Natural killer cell (primary cell): ENCODE measurements at regions not wholly inside any gene's neighbourhood (a gene's known extent, or its start where the extent isn't known, plus 50 kb on each side); places are given as distances from the start of the nearest gene placed in this dataset.

ENCODE experiments used
- ATAC-seq, 3 donors: fragments of 150-1000 bp in 2 of 3; fragments of 200-7000 bp in 1 of 3; cut with Tn5 transposase; 1 replicate in 1 of 3; 2 replicates in 2 of 3; pipeline ENCODE4 v1.10.0; 2021; ENCODE audit warnings: mild to moderate bottlenecking in 2 of 3, moderate library complexity in 2 of 3
- DNase-seq, 2 donors: peaks; one replicate each; pipeline versions ENCODE4 v3.0.0 to v3.0.0-alpha.2; 2013 to 2021; ENCODE audit warnings: mixed read lengths in 1 of 2
- H3K27ac ChIP-seq: one replicate; pipeline ENCODE4 v1.5.1; 2013; ENCODE audit warnings: mild to moderate bottlenecking, low read length
- H3K27me3 ChIP-seq: one replicate; pipeline ENCODE4 v1.6.1; 2013; ENCODE audit warnings: low read length; ENCODE audit not compliant: control insufficient read depth, insufficient read depth
- H3K36me3 ChIP-seq: one replicate; pipeline ENCODE4 v1.6.1; 2013; ENCODE audit warnings: low read length; ENCODE audit not compliant: control insufficient read depth, insufficient read depth
- H3K4me1 ChIP-seq: one replicate; pipeline ENCODE4 v1.6.1; 2013; ENCODE audit warnings: low read length; ENCODE audit not compliant: control insufficient read depth, insufficient read depth
- H3K4me3 ChIP-seq: one replicate; pipeline ENCODE4 v1.5.1; 2013; ENCODE audit warnings: low read length
- H3K9me3 ChIP-seq: one replicate; pipeline ENCODE4 v1.6.1; 2013; ENCODE audit warnings: low read length; ENCODE audit not compliant: control insufficient read depth, insufficient read depth
- H3K27ac Mint-ChIP-seq, 2 donors: one replicate each; pipeline ENCODE4 v1.8.0; 2022; ENCODE audit warnings: mild to moderate bottlenecking in 2 of 2, mixed read lengths in 2 of 2, moderate library complexity in 1 of 2
- H3K27me3 Mint-ChIP-seq, 2 donors: one replicate each; pipeline ENCODE4 v1.8.0; 2022; ENCODE audit warnings: low read depth in 2 of 2, mixed read lengths in 2 of 2
- H3K36me3 Mint-ChIP-seq: one replicate; pipeline ENCODE4 v1.8.0; 2022; ENCODE audit warnings: mixed read lengths
- H3K4me1 Mint-ChIP-seq, 2 donors: one replicate each; pipeline ENCODE4 v1.8.0; 2022; ENCODE audit warnings: mixed read lengths in 2 of 2
- H3K4me3 Mint-ChIP-seq: one replicate; pipeline ENCODE4 v1.8.0; 2022; ENCODE audit warnings: mild to moderate bottlenecking, moderate library complexity, mixed read lengths
- H3K9me3 Mint-ChIP-seq, 2 donors: one replicate each; pipeline ENCODE4 v1.8.0; 2022; ENCODE audit warnings: mixed read lengths in 2 of 2
- WGBS: methylation state at CpG from one replicate; pipeline ENCODE4 v1.1.7; 2013; ENCODE audit warnings: missing lambda C conversion rate; ENCODE audit not compliant: insufficient coverage; 5-methylcytosine and 5-hydroxymethylcytosine counted together
- intact Hi-C: fragments of 100-400 bp; cut with micrococcal nuclease; formaldehyde crosslinking; loops from one replicate; pipeline ENCODE4 v1.14.2; 2022
- TF ChIP-seq, protein P1 (sequence below): fragments of 200-600 bp; IDR thresholded peaks from one replicate; pipeline ENCODE4 v1.8.0; 2022; ENCODE audit warnings: antibody characterized with exemption

- no peak for DNase-seq
- Histone ChIP-seq H3K27ac (no peak overlapping the region), H3K9me3 (no peaks in the 10 kb centered on the region), H3K4me3 (no peak overlapping the region), H3K27me3 (no peaks in the 10 kb centered on the region), H3K36me3 (no peaks in the 10 kb centered on the region), H3K4me1 (no peaks in the 10 kb centered on the region)
- Mint-ChIP-seq H3K27ac (no peak overlapping the region), H3K27me3 (no peaks in the 10 kb centered on the region), H3K4me3 (no peak overlapping the region), H3K36me3 (no peaks in the 10 kb centered on the region), H3K4me1 (no peaks in the 10 kb centered on the region), H3K9me3 (no peaks in the 10 kb centered on the region)
- intact Hi-C loops: no loop called here
- TF ChIP-seq, protein P1, sequence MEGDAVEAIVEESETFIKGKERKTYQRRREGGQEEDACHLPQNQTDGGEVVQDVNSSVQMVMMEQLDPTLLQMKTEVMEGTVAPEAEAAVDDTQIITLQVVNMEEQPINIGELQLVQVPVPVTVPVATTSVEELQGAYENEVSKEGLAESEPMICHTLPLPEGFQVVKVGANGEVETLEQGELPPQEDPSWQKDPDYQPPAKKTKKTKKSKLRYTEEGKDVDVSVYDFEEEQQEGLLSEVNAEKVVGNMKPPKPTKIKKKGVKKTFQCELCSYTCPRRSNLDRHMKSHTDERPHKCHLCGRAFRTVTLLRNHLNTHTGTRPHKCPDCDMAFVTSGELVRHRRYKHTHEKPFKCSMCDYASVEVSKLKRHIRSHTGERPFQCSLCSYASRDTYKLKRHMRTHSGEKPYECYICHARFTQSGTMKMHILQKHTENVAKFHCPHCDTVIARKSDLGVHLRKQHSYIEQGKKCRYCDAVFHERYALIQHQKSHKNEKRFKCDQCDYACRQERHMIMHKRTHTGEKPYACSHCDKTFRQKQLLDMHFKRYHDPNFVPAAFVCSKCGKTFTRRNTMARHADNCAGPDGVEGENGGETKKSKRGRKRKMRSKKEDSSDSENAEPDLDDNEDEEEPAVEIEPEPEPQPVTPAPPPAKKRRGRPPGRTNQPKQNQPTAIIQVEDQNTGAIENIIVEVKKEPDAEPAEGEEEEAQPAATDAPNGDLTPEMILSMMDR: no peak
- ATAC-seq: no peak
- WGBS: 94% methylated on average over 9 of the region's 9 CpGs
These were observed 473.0 kb upstream of the TNP1 start for GRCh38 chr2:217332866-217333265.

DNA sequence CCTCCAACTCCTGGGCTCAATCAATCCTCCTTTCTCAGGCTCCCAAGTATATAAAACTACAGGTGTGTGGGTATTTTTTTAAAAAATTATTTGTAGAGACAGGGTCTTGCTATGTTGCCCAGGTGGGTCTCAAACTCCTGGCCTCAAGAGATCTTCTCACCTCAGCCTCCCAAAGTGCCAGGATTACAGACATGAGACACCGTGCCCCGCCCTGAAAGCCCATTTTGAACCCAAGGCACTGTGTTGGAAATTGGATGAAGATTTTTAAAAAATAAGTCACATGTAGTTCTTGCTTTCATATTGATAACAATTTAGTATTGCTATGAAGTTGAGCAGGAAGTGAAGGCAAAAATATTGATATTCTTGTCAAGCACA, 472.5 kb upstream of the TNP1 start:
- TF ChIP-seq, protein P1: no peak
- no peak overlapping the region for H3K4me3 Mint-ChIP-seq

GRCh38 chr2:217331523-217332416, 471.9 kb upstream of the TNP1 start:
- Histone ChIP-seq H3K4me3 (no peak overlapping the region), H3K36me3 (no peaks in the 10 kb centered on the region), H3K27ac (no peak overlapping the region), H3K27me3 (no peaks in the 10 kb centered on the region), H3K4me1 (no peaks in the 10 kb centered on the region), H3K9me3 (no peaks in the 10 kb centered on the region)
- intact Hi-C loops: no loop called here
- WGBS: 59% methylated on average over 3 of the region's 3 CpGs
- Mint-ChIP-seq H3K9me3 (no peaks in the 10 kb centered on the region), H3K4me1 (no peaks in the 10 kb centered on the region), H3K27me3 (peaks cover 0 to 5% of the 10 kb centered on the region in 2 donors), H3K27ac (no peak overlapping the region), H3K4me3 (no peak overlapping the region), H3K36me3 (no peaks in the 10 kb centered on the region)
- DNase-seq (no peak), ATAC-seq (no peak)
- TF ChIP-seq, protein P1: no peak

More for the DNA sequence above, 472.5 kb upstream of the TNP1 start:
- Mint-ChIP-seq H3K36me3 (no peaks in the 10 kb centered on the region), H3K4me1 (no peaks in the 10 kb centered on the region), H3K9me3 (no peaks in the 10 kb centered on the region), H3K27me3 (peaks cover 0 to 3% of the 10 kb centered on the region in 2 donors), H3K27ac (no peak overlapping the region)
- no peak overlapping the region for H3K4me3 ChIP-seq
- ATAC-seq: no peak
- WGBS: 96% methylated on average over 2 of the region's 2 CpGs
- H3K36me3 ChIP-seq: no peaks in the 10 kb centered on the region
- intact Hi-C loops: no loop called here
- no peaks in the 10 kb centered on the region for H3K27me3 ChIP-seq
- H3K4me1 ChIP-seq: no peaks in the 10 kb centered on the region
- no peak overlapping the region for H3K27ac ChIP-seq
- H3K9me3 ChIP-seq: no peaks in the 10 kb centered on the region
- no peak for DNase-seq

- no peaks in the 10 kb centered on the region for H3K9me3 ChIP-seq
These were observed 470.8 kb upstream of the TNP1 start for GRCh38 chr2:217330647-217331046.

More at GRCh38 chr2:217330647-217331046, 470.8 kb upstream of the TNP1 start:
- no peak overlapping the region for H3K27ac Mint-ChIP-seq
- no peaks in the 10 kb centered on the region for H3K9me3 Mint-ChIP-seq
- H3K36me3 Mint-ChIP-seq: no peaks in the 10 kb centered on the region
- no peaks in the 10 kb centered on the region for H3K4me1 ChIP-seq
- no peaks in the 10 kb centered on the region for H3K4me1 Mint-ChIP-seq
- no peak overlapping the region for H3K4me3 ChIP-seq
- no peak overlapping the region for H3K4me3 Mint-ChIP-seq
- DNase-seq (no peak), ATAC-seq (no peak)
- no peaks in the 10 kb centered on the region for H3K36me3 ChIP-seq
- peaks cover 7 to 8% of the 10 kb centered on the region in 2 donors for H3K27me3 Mint-ChIP-seq
- 93% methylated on average over 9 of the region's 9 CpGs for WGBS
- TF ChIP-seq, protein P1: no peak
- intact Hi-C loops: no loop called here
- no peaks in the 10 kb centered on the region for H3K27me3 ChIP-seq
- H3K27ac ChIP-seq: no peak overlapping the region
